ENCODE measurements at regions not wholly inside any gene's neighbourhood (a gene's known extent, or its start where the extent isn't known, plus 50 kb on each side); places are given as distances from the start of the nearest gene placed in this dataset.

DNA sequence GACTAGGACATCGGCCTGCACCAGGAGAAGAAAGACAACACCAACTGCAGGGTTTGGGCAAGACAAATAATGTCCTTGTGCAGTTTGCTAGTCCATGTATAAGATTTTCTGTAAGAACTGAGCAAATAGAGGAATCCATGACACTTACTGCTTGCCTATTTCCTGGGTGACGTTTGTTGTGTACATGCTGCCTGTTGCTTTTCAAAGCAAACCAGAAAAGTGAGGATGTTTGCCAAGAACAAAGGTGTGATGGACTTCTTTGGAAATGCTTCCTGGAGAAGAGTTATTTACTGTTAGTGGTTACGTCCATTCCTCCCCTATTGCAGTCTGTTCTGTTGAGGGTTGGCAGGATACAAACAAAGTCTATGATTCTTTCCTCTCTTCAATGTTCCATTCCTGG lies 126.5 kb downstream of the CASP12 start:
- TF ChIP-seq CTCF (IDR thresholded peaks at IDR 0.05) (no peak), POLR2AphosphoS5 (IDR thresholded peaks at IDR 0.05) (no peak)
